ENCODE measurements at regions not wholly inside any gene's neighbourhood (a gene's known extent, or its start where the extent isn't known, plus 50 kb on each side); places are given as distances from the start of the nearest gene placed in this dataset.
"Not testable (repeated sequence)": the region's sequence is repeated elsewhere in the genome, so short reads cannot be mapped to it uniquely, and the experiment has no call there.

DNA sequence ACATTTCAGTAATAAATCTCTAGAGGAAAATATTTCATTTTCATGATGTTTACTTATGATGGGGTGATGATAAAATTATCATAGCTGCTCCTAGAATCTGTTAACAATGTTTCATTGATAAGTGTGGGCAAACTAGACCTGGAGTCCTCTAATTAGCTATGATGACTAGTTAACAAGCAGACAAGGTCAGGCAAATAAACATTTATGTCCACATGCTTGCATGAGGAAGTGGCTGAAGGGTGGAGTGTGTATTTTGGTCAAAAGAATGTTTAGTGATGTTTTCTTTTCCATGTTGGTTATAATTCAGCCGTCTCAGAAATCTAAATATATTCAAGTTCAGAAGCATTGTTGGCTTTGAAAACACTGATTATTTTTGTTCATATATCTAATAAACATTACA, 99.9 kb upstream of the FN1 start:
- Histone ChIP-seq H3K27me3 (no peaks in the 10 kb centered on the region), H3K4me3 (no peak overlapping the region), H3K36me3 (no peaks in the 10 kb centered on the region), H3K4me1 (no peaks in the 10 kb centered on the region), H3K27ac (no peak overlapping the region), H3K9me3 (peaks cover 12 to 13% of the 10 kb centered on the region in 2 donors)
- DNase-seq (ENCODE audit: low spot score in 2 of 2): no peak
- TF ChIP-seq POLR2A (IDR thresholded peaks at IDR 0.05) (no peak), CTCF (IDR thresholded peaks at IDR 0.05) (no peak), POLR2AphosphoS5 (IDR thresholded peaks at IDR 0.05) (no peak)
- intact Hi-C loops (cut with DNase I; ENCODE audit: low total_unique reads): no loop called here

- Histone ChIP-seq H3K36me3 (no peaks in the 10 kb centered on the region), H3K4me1 (no peaks in the 10 kb centered on the region), H3K27ac (no peak overlapping the region), H3K4me3 (no peak overlapping the region), H3K9me3 (peaks cover 12 to 13% of the 10 kb centered on the region in 2 donors), H3K27me3 (no peaks in the 10 kb centered on the region)
- DNase-seq (ENCODE audit: low spot score in 2 of 2): no peak
- TF ChIP-seq POLR2AphosphoS5 (IDR thresholded peaks at IDR 0.05) (no peak), CTCF (IDR thresholded peaks at IDR 0.05) (no peak), POLR2A (IDR thresholded peaks at IDR 0.05) (no peak)
- intact Hi-C loops (cut with DNase I; ENCODE audit: low total_unique reads): no loop called here
These were observed 99.3 kb upstream of the FN1 start for GRCh38 chr2:215535125-215535668.

DNA sequence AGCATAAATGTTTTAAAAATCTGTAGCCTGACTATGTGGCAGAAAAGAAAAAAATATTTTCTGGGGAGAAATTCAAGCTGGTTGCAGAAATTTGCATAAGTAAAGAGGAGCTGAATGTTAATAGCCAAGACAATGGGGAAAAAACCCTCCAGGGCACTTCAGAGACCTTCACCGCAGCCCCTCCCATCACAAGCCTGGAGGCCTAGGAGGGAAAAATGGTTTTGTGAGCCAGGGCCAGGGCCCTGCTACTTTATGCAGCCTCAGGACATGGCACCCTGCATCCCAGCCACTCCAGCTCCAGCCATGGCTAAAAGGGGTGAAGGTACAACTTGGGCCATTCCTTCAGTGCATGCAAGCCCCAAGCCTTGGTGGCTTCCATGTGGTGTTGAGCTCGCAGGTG, 97.8 kb upstream of the FN1 start:
- peaks cover 12 to 13% of the 10 kb centered on the region in 2 donors for H3K9me3 ChIP-seq
- H3K4me3 ChIP-seq; H3K36me3 ChIP-seq; H3K27me3 ChIP-seq; intact Hi-C loops (cut with DNase I; ENCODE audit: low total_unique reads); H3K27ac ChIP-seq; DNase-seq (ENCODE audit: low spot score in 2 of 2); H3K4me1 ChIP-seq: not testable (repeated sequence)

DNA sequence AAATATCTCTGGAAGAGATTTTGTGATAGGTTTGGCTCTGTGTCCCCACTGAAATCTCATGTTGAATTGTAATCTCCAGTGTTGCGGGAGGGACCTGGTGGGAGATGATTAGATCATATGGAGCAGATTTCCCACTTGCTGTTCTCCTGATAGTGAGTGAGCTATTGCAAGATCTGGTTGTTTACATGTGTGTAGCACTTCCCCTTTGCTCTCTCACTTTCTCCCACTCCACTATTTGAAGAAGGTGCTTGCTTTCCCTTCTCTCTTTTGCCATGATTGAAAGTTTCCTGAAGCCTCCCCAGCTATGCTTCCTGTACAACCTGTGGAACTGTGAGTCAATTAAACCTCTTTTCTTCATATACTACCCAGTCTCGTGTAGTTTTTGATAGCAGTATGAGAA, 97.0 kb upstream of the FN1 start:
- H3K36me3 ChIP-seq: no peaks in the 10 kb centered on the region
- H3K27me3 ChIP-seq: no peaks in the 10 kb centered on the region
- H3K4me3 ChIP-seq: no peak overlapping the region
- H3K9me3 ChIP-seq: peaks cover 12 to 13% of the 10 kb centered on the region in 2 donors
- no peak overlapping the region for H3K27ac ChIP-seq
- TF ChIP-seq POLR2AphosphoS5 (IDR thresholded peaks at IDR 0.05): no peak
- no peak for TF ChIP-seq POLR2A (IDR thresholded peaks at IDR 0.05)
- no peak for TF ChIP-seq CTCF (IDR thresholded peaks at IDR 0.05)
- H3K4me1 ChIP-seq: no peaks in the 10 kb centered on the region
- no peak for DNase-seq (ENCODE audit: low spot score in 2 of 2)
- intact Hi-C loops (cut with DNase I; ENCODE audit: low total_unique reads): no loop called here

DNA sequence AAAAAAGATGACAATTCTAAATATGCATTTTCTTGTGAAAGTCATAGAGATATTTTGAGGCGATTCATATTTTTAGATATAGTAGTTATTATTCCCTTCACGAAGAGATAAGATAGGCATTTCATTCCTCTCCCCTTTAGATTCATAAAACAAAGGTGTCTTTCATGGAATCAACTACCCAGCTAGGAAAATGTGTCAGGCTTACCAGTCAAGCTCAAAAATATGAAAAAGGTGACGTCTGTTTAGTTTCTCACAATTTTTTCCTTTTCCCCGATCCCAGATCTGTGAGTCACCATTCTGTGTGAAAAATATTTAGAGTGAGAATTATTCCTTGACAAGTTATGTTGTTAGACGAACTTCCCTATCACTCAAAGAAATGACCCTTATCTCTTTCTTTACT, 95.4 kb upstream of the FN1 start:
- Histone ChIP-seq H3K4me1 (no peaks in the 10 kb centered on the region), H3K27ac (no peak overlapping the region), H3K9me3 (peaks cover 12 to 13% of the 10 kb centered on the region in 2 donors), H3K36me3 (no peaks in the 10 kb centered on the region), H3K27me3 (no peaks in the 10 kb centered on the region), H3K4me3 (no peak overlapping the region)
- TF ChIP-seq POLR2AphosphoS5 (IDR thresholded peaks at IDR 0.05): no peak
- no peak for TF ChIP-seq POLR2A (IDR thresholded peaks at IDR 0.05)
- no peak for TF ChIP-seq CTCF (IDR thresholded peaks at IDR 0.05)
- no peak for DNase-seq (ENCODE audit: low spot score in 2 of 2)
- intact Hi-C loops (cut with DNase I; ENCODE audit: low total_unique reads): no loop called here
